CD14-positive monocyte (primary cell): ENCODE measurements at regions not wholly inside any gene's neighbourhood (a gene's known extent, or its start where the extent isn't known, plus 50 kb on each side); places are given as distances from the start of the nearest gene placed in this dataset.

ENCODE experiments used
- DNase-seq, 3 donors: peaks; one replicate each; pipeline ENCODE4 v3.0.0-alpha.2; 2011 to 2022
- H2AFZ ChIP-seq: 2 replicates; pipeline ENCODE4 v1.6.0; 2012; ENCODE audit warnings: mild to moderate bottlenecking, low read depth, low read length, inconsistent platforms; ENCODE audit not compliant: insufficient read depth, poor library complexity, severe bottlenecking
- H3K27ac ChIP-seq, 2 donors: 1 replicate in 1 of 2; 2 replicates in 1 of 2; pipeline ENCODE4 v1.5.1; 2012 to 2013; ENCODE audit warnings: low read length in 2 of 2, control low read depth in 1 of 2, inconsistent platforms in 1 of 2, low read depth in 1 of 2, mild to moderate bottlenecking in 1 of 2
- H3K27me3 ChIP-seq, 2 donors: one replicate each; pipeline versions ENCODE4 v1.6.0 to v1.6.1; 2011 to 2013; ENCODE audit warnings: low read length in 2 of 2; ENCODE audit not compliant: control insufficient read depth in 2 of 2, insufficient read depth in 2 of 2
- H3K36me3 ChIP-seq, 2 donors: replicated peaks in 1 of 2; 1 replicate in 1 of 2; 2 replicates in 1 of 2; pipeline versions ENCODE4 v1.5.1 to v1.6.1; 2012 to 2013; ENCODE audit warnings: low read length in 2 of 2, control low read depth in 1 of 2, inconsistent platforms in 1 of 2, mild to moderate bottlenecking in 1 of 2; ENCODE audit not compliant: insufficient read depth in 2 of 2, control insufficient read depth in 1 of 2
- H3K4me1 ChIP-seq, 2 donors: 1 replicate in 1 of 2; 2 replicates in 1 of 2; pipeline versions ENCODE4 v1.5.1 to v1.6.1; 2012 to 2013; ENCODE audit warnings: low read length in 2 of 2, control low read depth in 1 of 2, inconsistent platforms in 1 of 2, mild to moderate bottlenecking in 1 of 2, moderate library complexity in 1 of 2; ENCODE audit not compliant: insufficient read depth in 2 of 2, control insufficient read depth in 1 of 2
- H3K4me2 ChIP-seq: replicated peaks from 2 replicates; pipeline ENCODE3; 2012; ENCODE audit warnings: low read length, moderate library complexity, mild to moderate bottlenecking; ENCODE audit not compliant: poor library complexity, severe bottlenecking; ENCODE audit errors: extremely low read depth
- H3K4me3 ChIP-seq, 3 experiments: fragments of 200-600 bp in 1 of 3; sonication (generic) in 1 of 3; replicated peaks in 1 of 3; 1 replicate in 2 of 3; 2 replicates in 1 of 3; pipeline ENCODE4 v1.5.1; 2011 to 2013; ENCODE audit warnings: low read length in 3 of 3, mild to moderate bottlenecking in 3 of 3, control low read depth in 2 of 3, low read depth in 2 of 3, inconsistent platforms in 1 of 3, moderate library complexity in 1 of 3
- H3K79me2 ChIP-seq: 2 replicates; pipeline ENCODE4 v1.6.0; 2012; ENCODE audit warnings: mild to moderate bottlenecking, control low read depth, inconsistent platforms, low read length, moderate library complexity; ENCODE audit not compliant: insufficient read depth
- H3K9ac ChIP-seq: 2 replicates; pipeline ENCODE4 v1.6.0; 2017; ENCODE audit warnings: low read length, mild to moderate bottlenecking; ENCODE audit not compliant: insufficient read depth, poor library complexity, severe bottlenecking
- H3K9me3 ChIP-seq, 2 donors: replicated peaks in 1 of 2; 1 replicate in 1 of 2; 2 replicates in 1 of 2; pipeline versions ENCODE4 v1.5.1 to v1.6.1; 2012 to 2013; ENCODE audit warnings: low read length in 2 of 2, control low read depth in 1 of 2; ENCODE audit not compliant: control insufficient read depth in 1 of 2, insufficient read depth in 1 of 2
- H4K20me1 ChIP-seq: 2 replicates; pipeline ENCODE4 v1.6.0; 2012; ENCODE audit warnings: mild to moderate bottlenecking, low read length, control low read depth, moderate library complexity; ENCODE audit not compliant: insufficient read depth
- H3K27ac Mint-ChIP-seq, 7 donors: one replicate each; pipeline ENCODE4 v1.8.0; 2020; ENCODE audit warnings: mild to moderate bottlenecking in 7 of 7, mixed read lengths in 7 of 7, moderate library complexity in 6 of 7, inconsistent platforms in 2 of 7
- H3K27me3 Mint-ChIP-seq, 3 donors: one replicate each; pipeline ENCODE4 v1.8.0; 2021 to 2022; ENCODE audit warnings: low read depth in 3 of 3, mild to moderate bottlenecking in 3 of 3, mixed read lengths in 3 of 3, moderate library complexity in 3 of 3, inconsistent platforms in 1 of 3
- H3K36me3 Mint-ChIP-seq, 2 donors: one replicate each; pipeline ENCODE4 v1.8.0; 2020; ENCODE audit warnings: mixed read lengths in 2 of 2, inconsistent platforms in 1 of 2, mild to moderate bottlenecking in 1 of 2
- H3K4me1 Mint-ChIP-seq: one replicate; pipeline ENCODE4 v1.8.0; 2020; ENCODE audit warnings: mild to moderate bottlenecking, mixed read lengths
- H3K4me3 Mint-ChIP-seq, 2 donors: one replicate each; pipeline ENCODE4 v1.8.0; 2020; ENCODE audit warnings: mild to moderate bottlenecking in 2 of 2, mixed read lengths in 2 of 2, moderate library complexity in 1 of 2
- H3K9me3 Mint-ChIP-seq, 7 donors: one replicate each; pipeline ENCODE4 v1.8.0; 2020 to 2022; ENCODE audit warnings: mixed read lengths in 7 of 7, mild to moderate bottlenecking in 6 of 7, moderate library complexity in 6 of 7, inconsistent platforms in 2 of 7
- WGBS: methylation state at CpG from one replicate; pipeline ENCODE4 v1.1.5; 2013; ENCODE audit warnings: missing lambda C conversion rate; ENCODE audit not compliant: insufficient coverage; 5-methylcytosine and 5-hydroxymethylcytosine counted together
- intact Hi-C, 2 donors: fragments of 100-400 bp; cut with micrococcal nuclease; formaldehyde crosslinking; loops; one replicate each; pipeline versions ENCODE4 v1.15.0 to v1.15.1; 2023
- TF ChIP-seq, protein P1 (sequence below): fragments of 200-600 bp; IDR thresholded peaks from one replicate; pipeline ENCODE4 v1.8.0; 2022; ENCODE audit warnings: antibody characterized with exemption, mild to moderate bottlenecking

DNA sequence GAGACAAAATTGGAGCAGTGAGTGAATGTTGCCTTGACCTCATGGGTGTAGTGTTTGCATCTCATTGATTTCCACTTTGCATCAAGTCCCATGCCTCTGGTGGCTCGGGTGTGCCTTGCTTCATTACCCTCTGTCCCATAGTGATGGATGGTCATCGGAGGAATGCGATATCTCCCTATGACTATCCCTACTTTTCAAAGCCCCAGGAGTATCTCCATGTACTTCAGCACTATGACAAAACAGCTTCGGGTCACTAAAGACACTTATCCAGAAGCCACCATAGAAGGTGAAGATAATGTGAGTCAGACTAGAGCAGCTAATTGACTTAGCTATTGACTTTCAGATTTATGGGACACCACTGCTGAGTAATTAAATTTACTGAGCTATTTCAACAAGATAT lies 355.1 kb upstream of the CCDC196 start:
- H3K27me3 Mint-ChIP-seq, result peaks cover 0 to 1% (median 1%) of the 10 kb centered on the region in 3 donors

DNA sequence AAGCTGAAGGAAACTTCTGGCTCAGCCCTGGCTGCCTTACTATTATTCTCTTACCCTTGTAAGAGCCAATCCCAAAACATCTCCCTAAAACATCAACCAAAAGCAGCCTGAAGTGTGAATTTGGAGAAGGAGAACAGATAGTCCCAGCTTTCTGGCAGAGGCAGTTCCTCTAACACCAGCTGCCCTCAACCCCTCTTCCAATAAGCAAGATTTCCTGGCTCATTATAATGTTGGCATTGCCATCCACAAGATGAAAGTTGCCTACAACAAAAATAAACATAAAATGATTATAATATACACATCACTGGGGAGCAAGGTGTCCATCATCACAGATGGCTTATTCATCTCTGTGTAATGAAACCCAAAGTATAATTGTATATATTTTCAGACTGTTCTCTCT lies 352.5 kb upstream of the CCDC196 start:
- TF ChIP-seq, protein P1, sequence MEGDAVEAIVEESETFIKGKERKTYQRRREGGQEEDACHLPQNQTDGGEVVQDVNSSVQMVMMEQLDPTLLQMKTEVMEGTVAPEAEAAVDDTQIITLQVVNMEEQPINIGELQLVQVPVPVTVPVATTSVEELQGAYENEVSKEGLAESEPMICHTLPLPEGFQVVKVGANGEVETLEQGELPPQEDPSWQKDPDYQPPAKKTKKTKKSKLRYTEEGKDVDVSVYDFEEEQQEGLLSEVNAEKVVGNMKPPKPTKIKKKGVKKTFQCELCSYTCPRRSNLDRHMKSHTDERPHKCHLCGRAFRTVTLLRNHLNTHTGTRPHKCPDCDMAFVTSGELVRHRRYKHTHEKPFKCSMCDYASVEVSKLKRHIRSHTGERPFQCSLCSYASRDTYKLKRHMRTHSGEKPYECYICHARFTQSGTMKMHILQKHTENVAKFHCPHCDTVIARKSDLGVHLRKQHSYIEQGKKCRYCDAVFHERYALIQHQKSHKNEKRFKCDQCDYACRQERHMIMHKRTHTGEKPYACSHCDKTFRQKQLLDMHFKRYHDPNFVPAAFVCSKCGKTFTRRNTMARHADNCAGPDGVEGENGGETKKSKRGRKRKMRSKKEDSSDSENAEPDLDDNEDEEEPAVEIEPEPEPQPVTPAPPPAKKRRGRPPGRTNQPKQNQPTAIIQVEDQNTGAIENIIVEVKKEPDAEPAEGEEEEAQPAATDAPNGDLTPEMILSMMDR, result no peak
- Histone ChIP-seq H3K79me2 (no peaks in the 10 kb centered on the region), H3K4me1 (no peaks in the 10 kb centered on the region), H4K20me1 (no peaks in the 10 kb centered on the region), H2AFZ (no peak overlapping the region), H3K27me3 (no peaks in the 10 kb centered on the region), H3K9ac (no peak overlapping the region), H3K4me2 (no peak overlapping the region), H3K9me3 (no peaks in the 10 kb centered on the region), H3K4me3 (no peak overlapping the region), H3K27ac (no peak overlapping the region), H3K36me3 (no peaks in the 10 kb centered on the region)
- peaks cover 0 to 2% (median 0%) of the 10 kb centered on the region in 7 donors for H3K9me3 Mint-ChIP-seq
- H3K27ac Mint-ChIP-seq, result no peak overlapping the region
- intact Hi-C loops, result no loop called here
- peaks cover 0 to 1% (median 1%) of the 10 kb centered on the region in 3 donors for H3K27me3 Mint-ChIP-seq
- H3K36me3 Mint-ChIP-seq, result no peaks in the 10 kb centered on the region
- no peak for DNase-seq
- no peaks in the 10 kb centered on the region for H3K4me1 Mint-ChIP-seq
- H3K4me3 Mint-ChIP-seq, result no peak overlapping the region

More for the DNA sequence above, 355.1 kb upstream of the CCDC196 start:
- no peaks in the 10 kb centered on the region for H3K4me1 ChIP-seq
- H3K36me3 ChIP-seq, result no peaks in the 10 kb centered on the region
- TF ChIP-seq, protein P1, result no peak
- intact Hi-C loops, result no loop called here
- peaks cover 0 to 2% (median 0%) of the 10 kb centered on the region in 7 donors for H3K9me3 Mint-ChIP-seq
- H3K4me3 Mint-ChIP-seq, result no peak overlapping the region
- no peak for DNase-seq
- H3K36me3 Mint-ChIP-seq, result no peaks in the 10 kb centered on the region
- H3K79me2 ChIP-seq, result no peaks in the 10 kb centered on the region
- H3K27ac ChIP-seq, result no peak overlapping the region
- H3K4me3 ChIP-seq, result no peak overlapping the region
- no peak overlapping the region for H3K27ac Mint-ChIP-seq
- H3K4me1 Mint-ChIP-seq, result no peaks in the 10 kb centered on the region
- no peak overlapping the region for H3K4me2 ChIP-seq
- 100% methylated on average over 3 of the region's 4 CpGs for WGBS
- H3K9ac ChIP-seq, result no peak overlapping the region
- H3K9me3 ChIP-seq, result no peaks in the 10 kb centered on the region
- no peaks in the 10 kb centered on the region for H3K27me3 ChIP-seq
- H4K20me1 ChIP-seq, result no peaks in the 10 kb centered on the region
- H2AFZ ChIP-seq, result no peak overlapping the region
